ENCODE measurements at regions not wholly inside any gene's neighbourhood (a gene's known extent, or its start where the extent isn't known, plus 50 kb on each side); places are given as distances from the start of the nearest gene placed in this dataset.

- TF ChIP-seq POLR2A (IDR thresholded peaks at IDR 0.05; ENCODE audit: low read depth, low read length) (no peak), POLR2AphosphoS5 (IDR thresholded peaks at IDR 0.05; ENCODE audit: low read depth, low read length) (no peak)
Observed at GRCh38 chr20:50250679-50251382, 60.2 kb downstream of the CEBPB start.

Data from GM12892 (cell line).